Endothelial cell (in vitro differentiated cells): ENCODE measurements at regions not wholly inside any gene's neighbourhood (a gene's known extent, or its start where the extent isn't known, plus 50 kb on each side); places are given as distances from the start of the nearest gene placed in this dataset.

ENCODE experiments used
- DNase-seq: peaks from one replicate; pipeline ENCODE4 v3.0.0; 2021; ENCODE audit warnings: low spot score
- H3K27ac Mint-ChIP-seq: one replicate; pipeline ENCODE4 v1.8.0; 2021; ENCODE audit warnings: mixed read lengths, inconsistent platforms; ENCODE audit not compliant: unreplicated experiment
- H3K27me3 Mint-ChIP-seq: one replicate; pipeline ENCODE4 v1.8.0; 2021; ENCODE audit warnings: mild to moderate bottlenecking, moderate library complexity, mixed read lengths, inconsistent platforms; ENCODE audit not compliant: unreplicated experiment
- H3K36me3 Mint-ChIP-seq: one replicate; pipeline ENCODE4 v1.8.0; 2021; ENCODE audit warnings: mild to moderate bottlenecking, low read depth, mixed read lengths, inconsistent platforms; ENCODE audit not compliant: unreplicated experiment
- H3K4me1 Mint-ChIP-seq: one replicate; pipeline ENCODE4 v1.8.0; 2021; ENCODE audit warnings: mild to moderate bottlenecking, mixed read lengths, inconsistent platforms; ENCODE audit not compliant: unreplicated experiment
- H3K4me3 Mint-ChIP-seq: one replicate; pipeline ENCODE4 v1.8.0; 2021; ENCODE audit warnings: mild to moderate bottlenecking, mixed read lengths, inconsistent platforms; ENCODE audit not compliant: unreplicated experiment
- H3K9me3 Mint-ChIP-seq: one replicate; pipeline ENCODE4 v1.8.0; 2021; ENCODE audit warnings: mixed read lengths, inconsistent platforms; ENCODE audit not compliant: unreplicated experiment
- TF ChIP-seq, protein P1 (sequence below): fragments of 200-600 bp; sonication (generic); IDR thresholded peaks from one replicate; pipeline ENCODE4 v1.5.0; 2021; ENCODE audit warnings: antibody characterized with exemption; ENCODE audit not compliant: unreplicated experiment

DNA sequence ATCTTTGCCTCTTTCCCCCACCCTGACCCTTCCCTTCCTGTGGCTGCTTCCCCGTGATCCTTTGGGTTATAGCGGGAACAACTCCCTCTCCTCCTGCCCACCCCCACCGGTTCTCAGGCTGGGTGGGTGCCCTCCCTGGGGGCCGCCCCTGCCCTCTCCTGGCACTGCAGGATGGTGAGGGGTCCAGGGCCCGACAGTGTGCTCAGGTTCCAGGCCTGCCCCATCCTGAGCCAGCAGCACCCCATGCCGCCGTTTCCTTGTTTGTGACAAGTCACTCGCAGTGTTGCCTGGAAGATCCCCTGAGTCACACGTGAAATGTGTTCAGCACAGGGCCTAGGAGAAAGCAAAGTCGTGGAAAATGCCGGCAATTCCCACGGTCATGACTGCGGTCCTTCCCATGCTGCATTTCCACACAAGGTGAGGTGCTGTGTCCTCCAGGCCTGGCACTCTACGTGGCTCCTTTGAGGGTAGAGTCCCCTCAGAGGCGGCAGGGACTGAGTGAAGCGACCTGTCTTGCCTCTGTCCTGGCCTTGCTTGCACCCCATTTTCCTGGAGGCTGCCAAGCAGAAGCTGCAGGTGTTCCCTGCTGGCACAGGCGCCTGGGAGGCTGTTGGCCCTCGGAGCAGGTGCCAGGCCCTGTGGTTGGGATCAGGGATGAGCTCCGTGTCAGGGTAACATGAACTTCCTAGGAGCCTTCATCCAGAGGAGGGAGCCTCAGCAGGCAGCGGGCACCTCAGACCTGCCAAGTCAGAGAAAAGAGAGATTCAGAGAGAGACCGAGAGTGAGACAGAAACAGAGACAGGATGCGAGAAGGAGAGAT lies 80.5 kb upstream of the LINC01488 start:
- Mint-ChIP-seq H3K36me3 (peaks cover 11% of the 10 kb centered on the region), H3K27me3 (peaks cover 1% of the 10 kb centered on the region), H3K4me3 (no peak overlapping the region), H3K27ac (no peak overlapping the region), H3K9me3 (no peaks in the 10 kb centered on the region), H3K4me1 (no peaks in the 10 kb centered on the region)
- DNase-seq: no peak
- TF ChIP-seq, protein P1, sequence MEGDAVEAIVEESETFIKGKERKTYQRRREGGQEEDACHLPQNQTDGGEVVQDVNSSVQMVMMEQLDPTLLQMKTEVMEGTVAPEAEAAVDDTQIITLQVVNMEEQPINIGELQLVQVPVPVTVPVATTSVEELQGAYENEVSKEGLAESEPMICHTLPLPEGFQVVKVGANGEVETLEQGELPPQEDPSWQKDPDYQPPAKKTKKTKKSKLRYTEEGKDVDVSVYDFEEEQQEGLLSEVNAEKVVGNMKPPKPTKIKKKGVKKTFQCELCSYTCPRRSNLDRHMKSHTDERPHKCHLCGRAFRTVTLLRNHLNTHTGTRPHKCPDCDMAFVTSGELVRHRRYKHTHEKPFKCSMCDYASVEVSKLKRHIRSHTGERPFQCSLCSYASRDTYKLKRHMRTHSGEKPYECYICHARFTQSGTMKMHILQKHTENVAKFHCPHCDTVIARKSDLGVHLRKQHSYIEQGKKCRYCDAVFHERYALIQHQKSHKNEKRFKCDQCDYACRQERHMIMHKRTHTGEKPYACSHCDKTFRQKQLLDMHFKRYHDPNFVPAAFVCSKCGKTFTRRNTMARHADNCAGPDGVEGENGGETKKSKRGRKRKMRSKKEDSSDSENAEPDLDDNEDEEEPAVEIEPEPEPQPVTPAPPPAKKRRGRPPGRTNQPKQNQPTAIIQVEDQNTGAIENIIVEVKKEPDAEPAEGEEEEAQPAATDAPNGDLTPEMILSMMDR: no peak

DNA sequence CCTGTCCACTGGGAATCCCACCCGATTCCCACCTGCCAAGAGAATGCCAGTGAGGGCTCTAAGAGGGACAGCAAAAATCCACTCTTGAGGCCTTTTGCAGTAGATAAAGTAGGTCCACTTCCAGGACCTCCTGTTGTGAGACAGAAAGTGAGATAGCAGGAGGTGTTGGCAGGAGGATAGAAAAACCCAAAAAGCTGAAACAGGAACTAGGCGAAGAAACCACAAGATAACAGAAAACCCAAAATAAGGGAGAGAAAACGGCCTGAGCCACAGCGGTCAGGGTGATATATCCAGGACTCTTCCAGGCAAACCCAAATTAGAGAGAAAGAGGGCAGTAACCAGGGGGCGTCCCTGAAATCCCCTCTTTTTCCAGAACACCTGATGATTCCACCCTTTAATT lies 79.7 kb upstream of the LINC01488 start:
- DNase-seq: no peak
- H3K4me3 Mint-ChIP-seq: no peak overlapping the region
- no peak overlapping the region for H3K27ac Mint-ChIP-seq
- no peaks in the 10 kb centered on the region for H3K4me1 Mint-ChIP-seq
- H3K9me3 Mint-ChIP-seq: no peaks in the 10 kb centered on the region
- peaks cover 11% of the 10 kb centered on the region for H3K36me3 Mint-ChIP-seq
- peaks cover 1% of the 10 kb centered on the region for H3K27me3 Mint-ChIP-seq
- TF ChIP-seq, protein P1: no peak

DNA sequence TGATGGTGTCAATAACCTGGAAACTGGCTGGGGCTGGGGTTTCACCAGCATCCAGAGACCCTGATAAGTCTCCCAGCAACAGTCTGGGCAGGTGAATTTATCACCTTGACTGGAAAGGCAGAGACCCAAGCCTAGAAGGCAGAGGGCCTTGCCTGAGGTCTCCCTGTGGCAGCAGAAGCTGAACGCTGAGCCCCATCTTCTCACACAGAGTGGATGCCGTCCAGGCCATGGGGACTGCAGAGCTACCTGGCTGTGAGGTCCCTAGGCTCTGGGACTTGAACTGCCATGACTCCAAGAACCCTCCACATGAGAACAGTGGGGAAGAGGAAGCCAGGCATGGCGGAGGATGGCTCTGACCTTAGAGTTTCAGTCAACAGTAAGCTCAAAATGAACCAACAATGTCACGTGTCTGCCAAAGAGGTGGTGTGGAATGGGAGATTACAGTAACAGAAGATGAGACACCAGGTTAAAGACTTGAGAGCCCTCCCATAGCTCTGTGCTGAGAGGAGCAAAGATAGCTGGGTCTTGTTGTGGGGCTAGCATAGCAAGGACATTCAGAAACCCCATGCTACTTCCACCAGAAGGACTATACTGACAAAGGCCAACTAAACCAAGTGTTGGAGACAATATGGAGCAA lies 79.1 kb upstream of the LINC01488 start:
- no peak for DNase-seq
- Mint-ChIP-seq H3K9me3 (no peaks in the 10 kb centered on the region), H3K27me3 (peaks cover 1% of the 10 kb centered on the region), H3K27ac (no peak overlapping the region), H3K36me3 (peaks cover 11% of the 10 kb centered on the region), H3K4me1 (no peaks in the 10 kb centered on the region), H3K4me3 (no peak overlapping the region)
- TF ChIP-seq, protein P1: no peak

DNA sequence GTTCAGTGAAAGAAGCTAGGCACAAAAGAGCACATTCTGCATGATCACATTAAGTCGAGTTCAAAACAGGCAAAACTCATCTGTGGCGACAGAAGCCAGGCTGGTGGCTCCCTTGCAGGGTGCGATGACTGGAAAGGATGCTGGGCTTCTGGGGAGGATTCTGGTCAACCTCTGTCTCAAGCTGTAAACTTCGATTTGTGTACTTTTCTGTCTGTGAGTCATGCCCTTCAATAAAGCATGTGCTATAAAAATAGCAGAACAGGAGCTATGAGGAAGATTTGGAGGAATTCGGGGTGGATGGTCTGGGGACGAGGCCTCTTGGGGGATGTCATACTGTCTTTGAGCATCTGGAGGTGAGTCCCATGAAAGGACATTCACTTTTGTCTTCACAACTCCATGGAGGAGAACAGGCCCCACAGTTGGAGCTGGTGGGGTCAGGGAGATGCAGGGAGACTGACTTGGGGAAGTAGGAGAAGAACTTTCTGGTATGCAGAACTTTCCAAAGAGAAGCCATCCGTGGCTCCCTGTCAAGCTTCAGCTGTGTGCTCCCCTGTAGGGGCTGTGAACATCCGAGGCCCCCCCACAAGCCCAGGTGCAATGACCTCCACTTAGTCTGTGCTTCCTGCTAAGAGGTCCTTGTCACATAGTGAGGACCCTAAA lies 77.8 kb upstream of the LINC01488 start:
- TF ChIP-seq, protein P1: no peak
- DNase-seq: no peak
- no peak overlapping the region for H3K4me3 Mint-ChIP-seq
- H3K27ac Mint-ChIP-seq: no peak overlapping the region
- H3K27me3 Mint-ChIP-seq: peaks cover 2% of the 10 kb centered on the region
- no peaks in the 10 kb centered on the region for H3K4me1 Mint-ChIP-seq
- H3K9me3 Mint-ChIP-seq: no peaks in the 10 kb centered on the region
- H3K36me3 Mint-ChIP-seq: peaks cover 11% of the 10 kb centered on the region
